ENCODE measurements at regions not wholly inside any gene's neighbourhood (a gene's known extent, or its start where the extent isn't known, plus 50 kb on each side); places are given as distances from the start of the nearest gene placed in this dataset.
"Not testable (repeated sequence)": the region's sequence is repeated elsewhere in the genome, so short reads cannot be mapped to it uniquely, and the experiment has no call there.

DNA sequence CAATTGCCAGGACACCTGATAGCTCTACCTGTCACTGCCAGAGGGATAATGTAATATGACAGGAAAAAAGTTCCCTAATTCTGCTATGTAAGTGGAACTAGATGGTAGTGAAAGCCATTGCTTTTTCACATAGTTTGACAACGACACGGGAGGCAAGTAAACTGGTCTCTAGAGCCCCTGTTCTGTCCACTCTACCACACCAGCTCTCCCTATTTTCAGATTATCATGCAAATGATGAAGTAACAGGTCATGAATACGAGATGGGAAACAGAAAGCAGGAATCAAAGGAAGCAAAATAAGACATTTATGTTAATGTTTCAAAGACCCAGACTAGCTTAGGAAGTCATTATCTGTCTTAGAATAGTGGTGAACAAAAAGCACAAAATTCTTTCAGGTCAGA, 56.2 kb downstream of the TAF11L14 start:
- DNase-seq = no peak

- no peak for DNase-seq
Measured at GRCh38 chr5:17691762-17692161, 57.5 kb downstream of the TAF11L14 start.

GRCh38 chr5:17694371-17694770, 60.1 kb downstream of the TAF11L14 start:
- DNase-seq = no peak

- no peak for DNase-seq
Measured at GRCh38 chr5:17694914-17695313, 60.7 kb downstream of the TAF11L14 start.

GRCh38 chr5:17696627-17697026, 62.4 kb downstream of the TAF11L14 start:
- DNase-seq = no peak

DNA sequence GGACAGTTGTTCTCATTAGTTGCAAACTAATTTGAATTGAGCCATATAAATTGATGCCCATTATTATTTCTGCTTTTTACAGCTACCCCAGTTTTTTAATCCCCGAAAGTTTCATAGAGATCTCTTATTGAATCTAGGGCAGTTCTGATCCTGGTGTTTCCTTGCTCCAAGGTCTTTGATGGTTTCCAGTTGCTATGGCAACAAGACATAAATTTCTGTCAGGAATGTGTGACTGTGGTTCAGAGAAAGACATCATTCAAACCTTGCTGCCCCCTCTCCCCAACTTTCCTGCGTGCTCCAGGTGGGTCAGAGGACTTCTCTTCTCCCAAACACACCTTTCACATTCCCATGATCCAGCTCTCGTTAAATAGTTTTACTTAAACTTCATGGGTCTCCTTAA, 63.4 kb downstream of the TAF11L14 start:
- no peak for DNase-seq

- no peak for DNase-seq
Measured at GRCh38 chr5:17709011-17709710, 74.9 kb downstream of the TAF11L14 start.

- no peak for DNase-seq
Measured at GRCh38 chr5:17713301-17713700, 79.0 kb downstream of the TAF11L14 start.

GRCh38 chr5:17714186-17714585, 79.9 kb downstream of the TAF11L14 start:
- no peak for DNase-seq

DNA sequence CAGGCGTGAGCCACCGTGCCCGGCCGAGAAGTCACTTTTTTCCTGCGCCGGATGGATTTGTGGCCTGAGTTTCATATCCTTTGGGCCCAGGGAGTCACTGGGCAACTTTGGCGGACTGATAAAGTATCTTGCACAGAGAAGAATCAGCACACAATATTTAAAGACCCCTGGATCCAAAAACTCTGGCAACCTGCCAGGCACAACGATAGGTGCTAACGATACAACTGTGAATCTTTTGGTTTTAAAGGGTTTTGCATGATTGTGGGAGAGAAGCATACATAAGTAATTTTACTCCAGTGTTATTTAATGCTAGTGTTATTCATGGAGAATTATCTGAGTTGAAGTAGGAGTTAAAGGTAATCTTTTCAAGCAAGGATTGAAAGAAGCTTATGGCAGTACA, 85.3 kb downstream of the TAF11L14 start:
- DNase-seq = no peak

DNA sequence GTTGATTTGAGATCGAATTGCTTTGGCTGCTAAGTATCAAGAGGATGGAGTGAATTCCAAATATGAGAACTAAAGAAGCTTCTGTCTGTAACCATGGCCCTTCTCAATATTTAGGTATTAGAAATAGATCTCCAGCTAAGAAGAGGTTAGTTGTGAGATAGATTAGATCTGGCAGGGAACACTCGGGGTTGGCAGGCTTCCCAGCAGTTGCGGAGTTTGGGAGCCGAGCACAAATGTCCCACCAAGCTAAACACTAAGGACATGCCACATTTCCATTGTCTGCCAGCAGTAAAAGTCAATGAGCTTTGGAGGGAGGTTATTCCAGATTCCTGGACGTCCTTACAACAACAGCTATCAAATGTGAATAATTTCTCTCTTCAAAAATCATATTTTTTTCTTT, 85.8 kb downstream of the TAF11L14 start:
- DNase-seq = no peak

- no peak for DNase-seq
Measured at GRCh38 chr5:17723876-17724275, 89.6 kb downstream of the TAF11L14 start.

DNA sequence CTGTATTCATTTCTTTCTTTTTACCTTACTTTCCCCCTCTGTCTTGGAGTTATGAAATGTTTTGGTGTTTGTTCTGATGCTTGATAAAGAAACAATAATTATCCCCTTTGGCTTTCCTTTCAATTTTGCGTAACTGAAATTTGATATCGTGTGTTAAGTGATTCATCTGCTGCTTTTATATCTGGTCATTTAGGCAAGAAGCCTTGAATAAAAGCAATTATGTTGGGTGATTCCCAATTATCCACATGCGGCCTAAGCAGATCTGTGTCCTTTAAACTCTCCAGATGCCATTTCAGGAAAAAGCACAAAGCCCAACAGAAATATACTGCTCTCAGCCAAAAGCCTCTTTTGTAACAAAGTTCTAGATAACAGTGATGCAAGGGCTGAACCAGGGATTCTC, 92.8 kb downstream of the TAF11L14 start:
- DNase-seq = no peak

GRCh38 chr5:17730421-17730820, 96.2 kb downstream of the TAF11L14 start:
- DNase-seq = no peak

DNA sequence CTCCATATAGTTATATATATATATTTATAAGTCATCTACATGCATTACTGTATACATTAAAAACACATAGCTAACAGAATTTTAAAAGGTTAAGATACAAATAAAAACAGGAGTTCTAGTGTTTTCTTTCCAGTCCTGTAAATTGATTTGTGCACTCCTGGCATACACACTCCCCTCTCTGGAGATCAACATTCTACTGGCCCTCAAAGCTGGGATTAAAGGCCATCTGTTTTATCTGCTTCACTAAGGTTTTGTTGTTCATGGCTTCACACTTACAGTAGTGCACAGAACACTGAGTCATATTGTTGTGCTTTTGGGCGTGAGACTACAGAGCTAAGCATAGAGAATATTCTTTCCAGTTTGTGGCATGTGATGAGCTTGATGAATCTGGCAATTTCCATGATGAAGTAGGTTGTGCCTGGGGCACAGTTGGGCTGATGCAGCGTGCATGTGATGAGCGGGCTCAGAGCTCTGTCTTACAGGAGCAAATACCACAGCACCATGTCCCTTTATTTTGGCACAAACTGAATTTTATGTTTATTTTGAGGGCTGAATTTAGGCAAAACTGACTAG, 98.2 kb downstream of the TAF11L14 start:
- no peak for DNase-seq

DNA sequence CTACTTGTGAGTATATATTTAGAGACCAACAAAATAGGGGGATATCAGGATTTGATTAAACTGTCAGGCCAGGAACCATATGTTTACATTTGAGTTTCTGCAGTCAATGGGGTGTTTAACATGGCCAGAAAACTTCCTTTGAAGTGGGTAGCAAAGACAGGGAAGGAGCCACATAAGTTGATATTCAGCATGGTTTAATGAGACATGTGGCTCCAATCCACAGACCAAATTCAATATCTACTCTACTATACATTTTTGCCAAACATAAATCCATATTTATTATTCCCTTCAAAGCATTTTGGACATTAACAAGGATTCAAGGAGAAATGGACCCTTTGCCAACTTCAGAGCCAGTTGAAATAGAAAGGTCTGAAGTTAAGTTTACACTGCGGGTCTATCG, 99.8 kb downstream of the TAF11L14 start:
- DNase-seq = no peak

- no peak for DNase-seq
Measured at GRCh38 chr5:17735761-17736160, 101.5 kb downstream of the TAF11L14 start.

DNA sequence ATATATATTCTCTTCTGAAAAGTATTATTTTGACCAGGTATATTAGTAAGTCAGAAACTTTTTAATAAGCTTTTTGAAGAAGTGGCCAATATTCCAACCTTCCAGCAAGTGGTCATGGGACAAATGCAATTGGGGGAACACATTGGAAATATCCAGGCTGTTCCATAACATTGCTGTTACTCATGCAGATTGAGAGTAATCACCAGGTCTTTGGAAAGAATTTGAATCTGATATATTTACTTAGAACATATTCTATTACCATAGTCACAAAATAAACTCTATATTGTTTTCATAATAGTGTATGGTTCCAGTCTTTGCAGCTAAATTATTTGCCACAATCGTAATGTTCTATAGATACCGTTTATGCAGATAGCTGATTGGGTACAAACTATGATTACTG, 102.8 kb downstream of the TAF11L14 start:
- DNase-seq = no peak

GRCh38 chr5:17738446-17738845, 104.2 kb downstream of the TAF11L14 start:
- DNase-seq = no peak

DNA sequence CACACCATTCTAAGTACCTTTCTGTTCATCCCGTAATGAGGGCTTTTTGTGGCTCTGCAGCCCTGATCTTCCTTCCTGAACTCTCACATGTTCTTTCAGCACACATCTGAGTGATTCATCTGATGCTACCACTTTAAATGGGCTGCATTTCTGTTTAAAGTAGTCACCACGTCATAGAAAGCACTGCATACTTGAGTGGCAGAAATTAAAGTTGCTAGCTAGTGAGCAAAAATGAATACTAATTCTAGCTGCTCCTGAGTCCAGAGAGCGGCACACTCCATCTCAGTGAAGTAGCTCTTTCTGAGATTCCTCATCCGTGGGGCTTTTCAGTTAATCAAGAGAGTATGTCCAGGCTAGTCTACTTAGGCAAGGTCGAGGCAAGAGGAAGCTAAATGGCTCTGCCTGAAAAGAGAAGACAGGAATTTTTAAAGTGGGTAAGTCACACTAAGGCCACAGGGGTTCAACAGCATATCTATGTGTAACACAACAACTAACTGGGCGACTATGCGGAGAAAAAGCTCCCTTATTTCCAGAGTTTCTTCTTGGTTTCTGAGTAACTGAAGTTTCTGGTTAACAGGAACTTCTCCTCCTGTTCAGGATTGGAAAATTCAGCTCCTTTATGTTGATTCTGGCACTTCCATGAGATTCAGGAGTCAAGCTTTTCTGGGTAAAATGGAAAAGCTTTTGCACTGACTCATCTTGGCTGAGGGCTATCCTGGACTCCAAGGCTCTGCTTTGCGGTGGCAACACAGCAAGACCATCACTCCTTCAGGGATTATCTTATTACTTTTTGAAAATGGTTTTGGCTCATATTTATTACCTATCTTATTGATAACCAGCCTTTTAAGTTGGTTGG, 109.5 kb downstream of the TAF11L14 start:
- DNase-seq = no peak

DNA sequence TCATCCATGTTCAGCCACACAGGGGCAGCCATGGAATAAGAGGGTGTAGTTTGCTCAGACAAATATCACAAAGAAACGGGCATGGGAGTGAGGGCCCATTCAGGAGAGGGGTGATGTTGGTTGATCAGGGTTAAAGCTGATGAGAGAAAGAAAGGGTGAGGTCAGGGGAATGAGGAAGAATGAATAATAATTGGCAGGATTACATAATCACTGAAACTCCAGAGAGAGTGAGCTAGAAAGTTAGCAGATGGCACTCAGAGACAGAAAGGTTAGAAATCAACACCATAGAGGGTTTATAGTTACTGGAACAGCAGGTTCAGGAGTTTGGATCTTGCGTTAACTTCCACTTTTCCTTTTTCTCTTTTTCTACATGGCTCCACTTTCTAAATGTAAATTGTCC, 113.9 kb downstream of the TAF11L14 start:
- no peak for DNase-seq

DNA sequence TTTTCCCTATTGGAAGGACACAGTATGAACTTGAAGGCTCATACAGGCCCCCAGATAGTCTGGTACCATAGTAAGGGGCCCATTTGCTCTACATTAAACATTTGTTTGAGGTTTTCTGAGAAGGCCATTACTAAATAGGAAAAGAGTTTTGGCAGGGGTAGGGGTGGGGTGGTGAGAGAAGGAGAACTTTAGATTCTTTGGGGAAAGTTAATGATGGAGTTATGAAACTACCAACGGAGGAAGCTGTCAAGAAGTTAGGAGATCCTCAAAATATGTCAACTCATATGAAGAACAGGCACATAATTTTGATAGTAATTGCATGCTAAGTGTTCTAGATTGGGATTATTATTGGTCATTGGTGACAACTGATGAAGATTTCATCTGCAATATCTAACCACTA, 114.7 kb downstream of the TAF11L14 start:
- DNase-seq = no peak

DNA sequence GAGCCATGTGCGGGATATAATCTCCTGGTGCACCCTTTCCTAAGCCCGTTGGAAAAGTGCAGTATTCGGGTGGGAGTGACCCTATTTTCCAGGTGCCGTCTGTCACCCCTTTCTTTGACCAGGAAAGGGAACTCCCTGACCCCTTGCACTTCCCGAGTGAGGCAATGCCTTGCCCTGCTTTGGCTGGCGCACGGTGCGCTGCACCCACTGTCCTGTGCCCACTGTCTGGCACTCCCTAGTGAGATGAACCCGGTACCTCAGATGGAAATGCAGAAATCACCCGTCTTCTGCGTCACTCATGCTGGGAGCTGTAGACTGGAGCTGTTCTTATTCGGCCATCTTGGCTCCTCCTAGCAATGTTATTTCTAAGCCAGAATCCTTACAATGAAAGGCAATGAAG, 121.1 kb downstream of the TAF11L14 start:
- DNase-seq = not testable (repeated sequence)

DNA sequence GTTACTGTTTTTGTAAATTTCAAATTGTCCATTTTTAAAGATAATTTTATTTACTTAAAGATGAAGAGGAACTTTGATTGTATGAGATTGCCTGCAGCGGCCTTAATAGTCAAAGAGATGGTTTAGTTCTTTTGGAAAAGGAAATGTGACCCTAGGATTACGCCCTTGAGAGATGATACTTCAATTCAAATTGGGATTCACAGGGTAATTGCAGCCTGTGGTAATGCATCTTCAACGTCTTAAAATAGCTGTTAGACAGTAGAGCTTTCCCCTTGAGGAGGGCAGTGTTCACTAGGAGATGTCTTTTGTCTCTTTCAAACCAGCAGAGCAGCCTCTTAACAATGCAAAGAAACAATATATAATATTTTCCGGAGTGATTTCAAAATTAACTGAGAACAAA, 127.1 kb downstream of the TAF11L14 start:
- no peak for DNase-seq
